ENCODE measurements at regions not wholly inside any gene's neighbourhood (a gene's known extent, or its start where the extent isn't known, plus 50 kb on each side); places are given as distances from the start of the nearest gene placed in this dataset.

DNA sequence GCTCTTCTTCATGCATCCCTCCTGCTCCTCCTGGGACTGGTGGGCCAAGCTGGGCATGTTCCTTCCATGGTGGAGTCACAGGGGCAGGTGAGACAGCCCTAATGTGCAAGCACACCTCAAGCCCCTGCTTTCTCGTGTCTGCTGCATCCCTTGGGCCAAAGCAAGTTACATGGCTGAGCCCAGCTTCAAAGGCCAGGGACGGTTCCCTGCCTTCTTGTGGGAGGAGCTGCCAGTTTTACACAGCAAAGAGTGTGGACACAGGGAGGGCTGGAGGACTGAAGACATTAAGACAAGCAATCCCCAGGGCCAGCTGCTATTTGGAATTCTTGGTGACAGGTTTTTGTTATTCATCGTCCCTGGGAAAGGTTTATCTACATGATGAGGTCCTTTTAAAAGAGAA is 175.2 kb upstream of the CACNA1E start:
- Histone ChIP-seq H3K4me3 (ENCODE audit: low read depth, low read length) (no peak overlapping the region), H3K27me3 (ENCODE audit: control insufficient read depth, insufficient read depth, low read length) (0 out of 2 replicates have a peak, but pooled peaks cover 1% of the 10 kb centered on the region), H3K36me3 (ENCODE audit: control insufficient read depth, insufficient read depth, low read length) (no peaks in the 10 kb centered on the region)
- DNase-seq (ENCODE audit: low read depth) = no peak
- TF ChIP-seq, protein P1, sequence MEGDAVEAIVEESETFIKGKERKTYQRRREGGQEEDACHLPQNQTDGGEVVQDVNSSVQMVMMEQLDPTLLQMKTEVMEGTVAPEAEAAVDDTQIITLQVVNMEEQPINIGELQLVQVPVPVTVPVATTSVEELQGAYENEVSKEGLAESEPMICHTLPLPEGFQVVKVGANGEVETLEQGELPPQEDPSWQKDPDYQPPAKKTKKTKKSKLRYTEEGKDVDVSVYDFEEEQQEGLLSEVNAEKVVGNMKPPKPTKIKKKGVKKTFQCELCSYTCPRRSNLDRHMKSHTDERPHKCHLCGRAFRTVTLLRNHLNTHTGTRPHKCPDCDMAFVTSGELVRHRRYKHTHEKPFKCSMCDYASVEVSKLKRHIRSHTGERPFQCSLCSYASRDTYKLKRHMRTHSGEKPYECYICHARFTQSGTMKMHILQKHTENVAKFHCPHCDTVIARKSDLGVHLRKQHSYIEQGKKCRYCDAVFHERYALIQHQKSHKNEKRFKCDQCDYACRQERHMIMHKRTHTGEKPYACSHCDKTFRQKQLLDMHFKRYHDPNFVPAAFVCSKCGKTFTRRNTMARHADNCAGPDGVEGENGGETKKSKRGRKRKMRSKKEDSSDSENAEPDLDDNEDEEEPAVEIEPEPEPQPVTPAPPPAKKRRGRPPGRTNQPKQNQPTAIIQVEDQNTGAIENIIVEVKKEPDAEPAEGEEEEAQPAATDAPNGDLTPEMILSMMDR (IDR thresholded peaks at IDR 0.05; ENCODE audit: insufficient read depth, low read depth, low read length) = no peak
- POLR2A ChIA-PET = no interaction called here
- CTCF ChIA-PET = interaction anchor here (1.1 kb wide), 1 partner anchor 118 kb away, joined by 5 read pairs; no protein-coding TSS in a partner anchor

DNA sequence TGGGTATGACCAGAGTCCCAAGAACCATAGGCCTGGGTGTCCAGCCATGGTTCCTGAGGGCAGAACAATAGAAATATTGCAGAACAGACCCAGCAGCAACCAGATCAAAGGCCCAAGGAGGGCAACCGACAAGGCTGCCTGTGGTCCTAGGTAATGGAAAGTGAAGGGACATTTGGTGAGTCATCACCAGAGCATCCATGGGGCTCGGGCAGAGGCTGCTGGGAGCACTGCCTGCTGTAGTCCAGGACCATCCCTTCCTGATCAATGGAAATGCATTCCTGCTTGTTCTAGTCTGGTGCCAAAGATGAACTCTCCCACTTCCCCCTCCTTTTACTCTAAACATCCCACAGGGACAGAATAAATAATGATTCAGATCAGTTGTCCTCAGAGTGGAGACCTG is 172.8 kb upstream of the CACNA1E start:
- no peak for DNase-seq (ENCODE audit: low read depth)
- Histone ChIP-seq H3K4me3 (ENCODE audit: low read depth, low read length) (no peak overlapping the region), H3K27me3 (ENCODE audit: control insufficient read depth, insufficient read depth, low read length) (peaks cover 4% of the 10 kb centered on the region), H3K36me3 (ENCODE audit: control insufficient read depth, insufficient read depth, low read length) (no peaks in the 10 kb centered on the region)
- POLR2A ChIA-PET = no interaction called here
- TF ChIP-seq, protein P1 (IDR thresholded peaks at IDR 0.05; ENCODE audit: insufficient read depth, low read depth, low read length) = no peak
- CTCF ChIA-PET = no interaction called here

DNA sequence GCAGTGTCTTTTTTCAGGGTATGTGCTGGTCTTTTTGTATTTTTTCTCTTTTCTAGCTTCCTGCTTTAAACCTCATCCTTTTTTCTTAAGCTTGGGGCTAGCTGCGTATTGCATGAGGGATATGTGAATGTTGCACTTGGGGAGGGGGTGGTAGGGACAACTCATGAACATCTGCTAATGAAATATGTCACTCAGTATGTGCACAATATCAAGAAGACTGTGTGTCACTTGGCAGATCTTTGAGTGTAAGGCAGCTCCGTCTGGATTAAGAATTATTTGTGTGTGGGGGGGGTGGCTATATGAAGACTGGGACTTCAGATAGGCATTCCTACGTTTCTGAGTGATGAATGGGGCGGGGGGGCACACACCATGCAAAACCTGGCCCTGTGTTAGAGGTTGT is 170.4 kb upstream of the CACNA1E start:
- CTCF ChIA-PET = no interaction called here
- POLR2A ChIA-PET = no interaction called here

DNA sequence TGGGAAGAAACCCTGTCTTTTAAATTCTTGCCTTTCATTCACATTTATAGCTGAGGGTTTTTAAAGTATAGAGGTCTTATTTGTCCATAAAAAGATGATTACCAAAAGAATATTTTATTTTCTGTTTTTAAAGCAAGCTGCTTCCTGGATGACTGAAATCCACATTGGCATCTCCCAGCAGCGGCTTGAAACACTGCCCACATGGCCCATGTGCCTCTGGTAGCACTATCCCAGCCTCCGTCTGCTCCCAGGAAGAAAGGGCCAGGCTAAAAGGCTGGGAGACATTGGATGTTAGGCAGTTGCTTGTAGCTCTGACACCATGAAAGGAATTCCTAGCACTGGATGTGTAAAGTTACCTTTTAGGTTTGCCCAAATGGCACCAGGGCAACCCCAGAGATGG is 169.9 kb upstream of the CACNA1E start:
- no peak overlapping the region for H3K4me3 ChIP-seq (ENCODE audit: low read depth, low read length)
- POLR2A ChIA-PET = no interaction called here
- H3K36me3 ChIP-seq (ENCODE audit: control insufficient read depth, insufficient read depth, low read length) = no peaks in the 10 kb centered on the region
- CTCF ChIA-PET = no interaction called here
- DNase-seq (ENCODE audit: low read depth) = no peak
- peaks cover 12% of the 10 kb centered on the region for H3K27me3 ChIP-seq (ENCODE audit: control insufficient read depth, insufficient read depth, low read length)
- TF ChIP-seq, protein P1 (IDR thresholded peaks at IDR 0.05; ENCODE audit: insufficient read depth, low read depth, low read length) = no peak

More for the DNA sequence above, 170.4 kb upstream of the CACNA1E start:
- TF ChIP-seq, protein P1 (IDR thresholded peaks at IDR 0.05; ENCODE audit: insufficient read depth, low read depth, low read length) = no peak
- no peak overlapping the region for H3K4me3 ChIP-seq (ENCODE audit: low read depth, low read length)
- DNase-seq (ENCODE audit: low read depth) = no peak
- peaks cover 8% of the 10 kb centered on the region for H3K27me3 ChIP-seq (ENCODE audit: control insufficient read depth, insufficient read depth, low read length)
- H3K36me3 ChIP-seq (ENCODE audit: control insufficient read depth, insufficient read depth, low read length) = no peaks in the 10 kb centered on the region

DNA sequence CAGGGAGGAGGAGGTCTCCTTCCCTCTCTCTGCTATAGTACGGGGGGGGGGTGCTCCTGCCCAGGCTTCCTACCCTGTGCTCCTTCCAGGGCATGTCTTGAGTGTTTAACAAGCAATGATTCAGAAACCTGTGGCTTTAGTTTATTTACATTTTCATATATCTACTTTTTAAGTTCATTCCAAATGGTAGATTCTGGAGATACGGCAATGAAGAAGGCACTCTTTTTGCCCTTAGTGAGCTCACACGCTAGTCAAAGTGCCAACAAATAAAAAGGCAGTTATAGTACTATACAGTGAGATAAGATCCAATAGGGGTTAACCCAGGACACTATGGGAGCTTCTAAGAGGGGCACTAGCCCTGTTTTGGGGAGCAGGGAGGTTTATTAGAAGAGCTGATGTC is 169.3 kb upstream of the CACNA1E start:
- TF ChIP-seq, protein P1 (IDR thresholded peaks at IDR 0.05; ENCODE audit: insufficient read depth, low read depth, low read length) = no peak
- H3K27me3 ChIP-seq (ENCODE audit: control insufficient read depth, insufficient read depth, low read length) = peaks cover 14% of the 10 kb centered on the region
- ChIA-PET POLR2A (no interaction called here), CTCF (no interaction called here)
- H3K36me3 ChIP-seq (ENCODE audit: control insufficient read depth, insufficient read depth, low read length) = no peaks in the 10 kb centered on the region
- no peak for DNase-seq (ENCODE audit: low read depth)
- H3K4me3 ChIP-seq (ENCODE audit: low read depth, low read length) = no peak overlapping the region

Data from BJ (cell line).